NB4 (cell line): ENCODE measurements at regions not wholly inside any gene's neighbourhood (a gene's known extent, or its start where the extent isn't known, plus 50 kb on each side); places are given as distances from the start of the nearest gene placed in this dataset.

Experiments
- CTCF ChIP-seq: IDR thresholded peaks from one replicate; pipeline ENCODE4 v1.5.1; 2012; ENCODE audit warnings: low read depth, low read length
- MAX ChIP-seq: IDR thresholded peaks from 2 replicates; pipeline ENCODE4 v1.6.1; 2011; ENCODE audit warnings: low read depth, low read length
- MYC ChIP-seq: IDR thresholded peaks from 2 replicates; pipeline ENCODE4 v1.6.1; 2011; ENCODE audit warnings: low read depth, low read length
- POLR2A ChIP-seq: IDR thresholded peaks from 2 replicates; pipeline ENCODE4 v1.6.1; 2011; ENCODE audit warnings: mild to moderate bottlenecking; ENCODE audit not compliant: insufficient read length; ENCODE audit errors: extremely low read depth

GRCh38 chr9:99588299-99588698 is 233.4 kb upstream of the NR4A3 start:
- TF ChIP-seq CTCF (no peak), POLR2A (no peak), MAX (no peak), MYC (no peak)
